H9 (cell line): ENCODE measurements at regions not wholly inside any gene's neighbourhood (a gene's known extent, or its start where the extent isn't known, plus 50 kb on each side); places are given as distances from the start of the nearest gene placed in this dataset.

Experiments used
- DNase-seq: peaks from one replicate; pipeline ENCODE4 v3.0.0-alpha.2; 2017
- H2AFZ ChIP-seq: one replicate; pipeline ENCODE4 v1.6.1; 2013; ENCODE audit warnings: mild to moderate bottlenecking, low read length, control low read depth, moderate library complexity
- H2AK5ac ChIP-seq: 2 replicates; pipeline ENCODE4 v1.6.1; 2013; ENCODE audit warnings: low read length, control low read depth, mixed read lengths; ENCODE audit not compliant: insufficient read length
- H2BK120ac ChIP-seq: one replicate; pipeline ENCODE4 v1.6.1; 2013; ENCODE audit warnings: low read depth, mild to moderate bottlenecking, low read length, control low read depth, inconsistent platforms; ENCODE audit not compliant: poor library complexity, severe bottlenecking
- H2BK12ac ChIP-seq: 2 replicates; pipeline ENCODE4 v1.6.1; 2013; ENCODE audit warnings: low read length, control low read depth, mixed read lengths, low read depth; ENCODE audit not compliant: insufficient read length
- H2BK15ac ChIP-seq: 2 replicates; pipeline ENCODE4 v1.6.1; 2013; ENCODE audit warnings: low read depth, low read length, control low read depth
- H2BK20ac ChIP-seq: one replicate; pipeline ENCODE4 v1.6.1; 2013; ENCODE audit warnings: low read depth, mild to moderate bottlenecking, low read length, control low read depth, inconsistent platforms; ENCODE audit not compliant: poor library complexity, severe bottlenecking
- H2BK5ac ChIP-seq: 2 replicates; pipeline ENCODE4 v1.6.1; 2013; ENCODE audit warnings: low read length, control low read depth, mixed read lengths; ENCODE audit not compliant: insufficient read length
- H3K14ac ChIP-seq: 2 replicates; pipeline ENCODE4 v1.6.1; 2013; ENCODE audit warnings: low read length, control low read depth; ENCODE audit not compliant: insufficient read depth
- H3K18ac ChIP-seq: 2 replicates; pipeline ENCODE4 v1.6.1; 2013; ENCODE audit warnings: low read depth, mild to moderate bottlenecking, mixed read lengths, low read length, control low read depth; ENCODE audit not compliant: insufficient read length
- H3K23ac ChIP-seq: 2 replicates; pipeline ENCODE4 v1.6.1; 2013; ENCODE audit warnings: low read length, control low read depth, mixed read lengths, low read depth; ENCODE audit not compliant: insufficient read length
- H3K23me2 ChIP-seq: 2 replicates; pipeline ENCODE4 v1.6.1; 2013; ENCODE audit warnings: low read depth, mild to moderate bottlenecking, mixed read lengths, low read length, control low read depth; ENCODE audit not compliant: insufficient read length, poor library complexity, severe bottlenecking
- H3K27ac ChIP-seq: 2 replicates; pipeline ENCODE4 v1.5.1; 2013; ENCODE audit warnings: low read length, control low read depth, mixed read lengths, low read depth; ENCODE audit not compliant: insufficient read length
- H3K27me3 ChIP-seq: 2 replicates; pipeline ENCODE4 v1.6.1; 2013; ENCODE audit warnings: low read length, control low read depth, inconsistent platforms; ENCODE audit not compliant: insufficient read depth
- H3K4ac ChIP-seq: 2 replicates; pipeline ENCODE4 v1.6.1; 2013; ENCODE audit warnings: low read depth, mild to moderate bottlenecking, control low read depth, inconsistent platforms, low read length, moderate library complexity
- H3K4me1 ChIP-seq: 2 replicates; pipeline ENCODE4 v1.6.1; 2013; ENCODE audit warnings: low read length, control low read depth, inconsistent platforms; ENCODE audit not compliant: insufficient read depth
- H3K4me2 ChIP-seq: 2 replicates; pipeline ENCODE4 v1.6.1; 2013; ENCODE audit warnings: low read length, control low read depth, mixed read lengths; ENCODE audit not compliant: insufficient read length, insufficient read depth
- H3K56ac ChIP-seq: 2 replicates; pipeline ENCODE4 v1.6.1; 2013; ENCODE audit warnings: low read depth, mild to moderate bottlenecking, mixed read lengths, low read length, control low read depth; ENCODE audit not compliant: insufficient read length
- H3K79me1 ChIP-seq: 2 replicates; pipeline ENCODE4 v1.6.1; 2013; ENCODE audit warnings: low read depth, mild to moderate bottlenecking, moderate library complexity, low read length, control low read depth, inconsistent platforms; ENCODE audit not compliant: insufficient read depth, poor library complexity, severe bottlenecking
- H3K79me2 ChIP-seq: 2 replicates; pipeline ENCODE4 v1.6.1; 2013; ENCODE audit warnings: low read length, control low read depth, inconsistent platforms; ENCODE audit not compliant: insufficient read depth
- H3K9ac ChIP-seq: 2 replicates; pipeline ENCODE4 v1.6.1; 2013; ENCODE audit warnings: low read length, control low read depth, mixed read lengths; ENCODE audit not compliant: insufficient read length; ENCODE audit errors: extremely low read depth
- H3K9me3 ChIP-seq: one replicate; pipeline ENCODE4 v1.6.1; 2013; ENCODE audit warnings: low read depth, low read length, inconsistent platforms; ENCODE audit not compliant: control insufficient read depth
- H3T11ph ChIP-seq: one replicate; pipeline ENCODE4 v1.6.1; 2013; ENCODE audit warnings: mild to moderate bottlenecking, low read length, control low read depth, inconsistent platforms
- H4K20me1 ChIP-seq: one replicate; pipeline ENCODE4 v1.6.1; 2013; ENCODE audit not compliant: control insufficient read depth, insufficient read length, insufficient read depth
- H4K5ac ChIP-seq: 2 replicates; pipeline ENCODE4 v1.6.1; 2013; ENCODE audit warnings: low read depth, mild to moderate bottlenecking, mixed read lengths, low read length, control low read depth; ENCODE audit not compliant: insufficient read length
- H4K8ac ChIP-seq: replicated peaks from 2 replicates; pipeline ENCODE4 v1.6.1; 2013; ENCODE audit warnings: low read length, control low read depth, mixed read lengths, low read depth; ENCODE audit not compliant: insufficient read length
- H4K91ac ChIP-seq: 2 replicates; pipeline ENCODE4 v1.6.1; 2013; ENCODE audit warnings: low read depth, mild to moderate bottlenecking, moderate library complexity, mixed read lengths, low read length, control low read depth; ENCODE audit not compliant: insufficient read length
- H3K27ac Mint-ChIP-seq, 3 experiments: 2 replicates in 2 of 3; 3 replicates in 1 of 3; pipeline ENCODE4 v1.8.0; 2020 to 2021; ENCODE audit warnings: mixed read lengths in 3 of 3, mild to moderate bottlenecking in 1 of 3, moderate library complexity in 1 of 3
- H3K27me3 Mint-ChIP-seq: 2 replicates; pipeline ENCODE4 v1.8.0; 2021; ENCODE audit warnings: low read depth, mild to moderate bottlenecking, moderate library complexity, mixed read lengths
- H3K36me3 Mint-ChIP-seq, 3 experiments: 2 replicates in 2 of 3; 3 replicates in 1 of 3; pipeline ENCODE4 v1.8.0; 2020 to 2021; ENCODE audit warnings: low read depth in 3 of 3, mixed read lengths in 3 of 3; ENCODE audit not compliant: insufficient read depth in 1 of 3
- H3K4me1 Mint-ChIP-seq, 2 experiments: 2 replicates each; pipeline ENCODE4 v1.8.0; 2020; ENCODE audit warnings: mixed read lengths in 2 of 2
- H3K4me3 Mint-ChIP-seq, 2 experiments: 2 replicates in 1 of 2; 3 replicates in 1 of 2; pipeline ENCODE4 v1.8.0; 2020 to 2021; ENCODE audit warnings: mild to moderate bottlenecking in 2 of 2, mixed read lengths in 2 of 2, moderate library complexity in 1 of 2
- H3K9me3 Mint-ChIP-seq, 2 experiments: 2 replicates in 1 of 2; 3 replicates in 1 of 2; pipeline ENCODE4 v1.8.0; 2020; ENCODE audit warnings: mild to moderate bottlenecking in 2 of 2, mixed read lengths in 2 of 2, moderate library complexity in 1 of 2
- CTCF ChIP-seq: fragments of 200-600 bp; sonication (generic); conservative IDR thresholded peaks from 3 replicates; pipeline ENCODE4 v1.8.0; 2021; ENCODE audit warnings: antibody characterized with exemption, mild to moderate bottlenecking
- WGBS: extraction: QIAGEN DNeasy Blood & Tissue Kit; methylation state at CpG from one replicate; pipeline ENCODE4 v1.1.7; 2013; ENCODE audit warnings: missing lambda C conversion rate, low lambda C conversion rate, mixed read lengths; ENCODE audit not compliant: insufficient read length; ENCODE audit errors: extremely low coverage; 5-methylcytosine and 5-hydroxymethylcytosine counted together

GRCh38 chr6:62613928-62614327 lies 327.9 kb upstream of the KHDRBS2 start:
- Histone ChIP-seq H3K79me1 (no peaks in the 10 kb centered on the region), H4K20me1 (no peaks in the 10 kb centered on the region), H3K4me2 (no peak overlapping the region), H2BK15ac (no peak overlapping the region), H2BK20ac (no peak overlapping the region), H3K9me3 (no peaks in the 10 kb centered on the region), H2AFZ (no peak overlapping the region), H3K23ac (no peak overlapping the region), H3K27me3 (no peaks in the 10 kb centered on the region), H3K18ac (no peak overlapping the region), H4K91ac (no peak overlapping the region), H4K5ac (no peak overlapping the region), H3T11ph (no peak overlapping the region), H2BK120ac (no peak overlapping the region), H2AK5ac (no peak overlapping the region), H2BK5ac (no peak overlapping the region), H3K4me1 (peaks cover 4% of the 10 kb centered on the region; the same call in 1 of the 2 replicates), H3K14ac (no peak overlapping the region), H3K4ac (no peak overlapping the region), H3K56ac (no peak overlapping the region), H2BK12ac (no peak overlapping the region), H3K27ac (no peak overlapping the region), H3K23me2 (no peaks in the 10 kb centered on the region), H3K79me2 (no peaks in the 10 kb centered on the region), H3K9ac (no peak overlapping the region), H4K8ac (no peak overlapping the region)
- no CpG with 5 or more reads among the region's 3 CpGs for WGBS
- H3K27me3 Mint-ChIP-seq, result no peaks in the 10 kb centered on the region
- H3K4me3 Mint-ChIP-seq, result no peak overlapping the region
- no peak for TF ChIP-seq CTCF
- H3K36me3 Mint-ChIP-seq, result peaks cover 10 to 28% (median 26%) of the 10 kb centered on the region in 3 experiments
- DNase-seq, result peak; percentile 52
- H3K9me3 Mint-ChIP-seq, result peaks cover 17 to 30% of the 10 kb centered on the region in 2 experiments
- peak overlapping the region in 2 of 3 experiments; percentile 17 to 27; a peak in 1 of 7 replicates for H3K27ac Mint-ChIP-seq
- H3K4me1 Mint-ChIP-seq, result peaks cover 11 to 22% of the 10 kb centered on the region in 2 experiments
